ENCODE measurements at regions not wholly inside any gene's neighbourhood (a gene's known extent, or its start where the extent isn't known, plus 50 kb on each side); places are given as distances from the start of the nearest gene placed in this dataset.

DNA sequence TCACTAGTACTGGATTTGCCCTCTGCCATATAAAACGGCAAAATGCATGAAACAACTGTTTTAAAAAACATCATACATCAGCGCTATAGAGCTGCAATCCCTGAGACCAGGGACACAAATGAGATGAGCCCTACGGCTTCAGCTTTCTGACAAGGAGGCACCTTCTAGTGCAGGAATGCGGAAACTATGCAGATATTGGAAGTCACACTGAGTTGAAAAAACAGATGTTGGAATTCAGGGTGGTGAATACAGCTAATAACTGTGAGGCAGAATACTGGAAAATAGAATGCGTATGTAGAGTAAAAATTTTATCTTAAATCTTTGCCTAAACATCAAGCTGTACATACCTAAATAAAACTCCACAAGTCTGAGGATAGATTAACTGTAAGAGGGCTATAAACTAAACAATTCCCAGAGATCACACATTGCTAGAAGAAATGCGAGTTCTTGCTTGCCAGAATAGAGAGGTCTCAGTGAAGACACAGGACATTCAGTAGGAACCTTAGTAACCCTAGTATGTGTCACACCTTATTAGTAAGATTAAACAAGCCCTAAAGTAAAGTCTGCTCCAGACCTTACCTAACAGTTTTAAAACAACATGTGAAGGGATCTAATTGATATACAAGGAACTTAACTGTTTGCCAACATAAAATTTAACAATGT lies 541.4 kb upstream of the DDX18 start:
- Histone ChIP-seq H3K4me1 (ENCODE audit: low read length) (peaks cover 11% of the 10 kb centered on the region), H3K4me3 (ENCODE audit: low read length) (no peak overlapping the region), H2AFZ (ENCODE audit: low read length) (no peak overlapping the region), H4K20me1 (ENCODE audit: insufficient read depth, low read depth, low read length) (no peaks in the 10 kb centered on the region), H3K9me2 (replicated peaks; ENCODE audit: insufficient read depth, low read length) (no peaks in the 10 kb centered on the region), H3K27ac (ENCODE audit: low read length) (no peak overlapping the region), H3K4me2 (ENCODE audit: low read depth, low read length, poor library complexity, severe bottlenecking) (no peak overlapping the region), H3K9ac (ENCODE audit: low read length) (no peak overlapping the region), H3K27me3 (ENCODE audit: low read length) (no peaks in the 10 kb centered on the region), H3K79me2 (ENCODE audit: low read length) (no peaks in the 10 kb centered on the region), H3K9me3 (ENCODE audit: low read length) (no peaks in the 10 kb centered on the region), H3K36me3 (ENCODE audit: insufficient read depth, low read length) (no peaks in the 10 kb centered on the region)
- no peak for DNase-seq

DNA sequence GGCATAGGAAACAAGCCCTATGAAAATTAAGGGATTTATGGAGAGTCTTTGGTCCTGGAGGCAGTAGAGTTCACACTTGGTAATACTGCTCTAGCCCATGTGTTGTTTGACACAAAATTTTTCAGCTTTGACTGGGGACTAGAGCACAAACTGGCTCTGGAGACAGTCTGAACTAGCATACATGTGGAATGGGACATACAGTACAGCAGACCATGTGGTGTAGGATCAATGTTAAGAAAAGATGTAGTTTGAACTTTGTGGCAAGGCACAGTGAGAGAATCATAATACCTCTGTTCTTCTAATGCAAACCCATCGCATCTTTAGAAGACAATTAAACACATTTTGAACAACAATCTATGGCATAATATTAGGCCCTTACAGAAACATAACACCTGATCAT lies 521.5 kb upstream of the DDX18 start:
- no peaks in the 10 kb centered on the region for H3K27me3 ChIP-seq (ENCODE audit: low read length)
- no peaks in the 10 kb centered on the region for H3K36me3 ChIP-seq (ENCODE audit: insufficient read depth, low read length)
- no peak overlapping the region for H3K27ac ChIP-seq (ENCODE audit: low read length)
- no peaks in the 10 kb centered on the region for H3K4me1 ChIP-seq (ENCODE audit: low read length)
- no peaks in the 10 kb centered on the region for H4K20me1 ChIP-seq (ENCODE audit: insufficient read depth, low read depth, low read length)
- H2AFZ ChIP-seq (ENCODE audit: low read length), result no peak overlapping the region
- H3K4me2 ChIP-seq (ENCODE audit: low read depth, low read length, poor library complexity, severe bottlenecking), result no peak overlapping the region
- H3K4me3 ChIP-seq (ENCODE audit: low read length), result no peak overlapping the region
- H3K79me2 ChIP-seq (ENCODE audit: low read length), result no peaks in the 10 kb centered on the region
- no peaks in the 10 kb centered on the region for H3K9me2 ChIP-seq (replicated peaks; ENCODE audit: insufficient read depth, low read length)
- DNase-seq, result no peak
- no peak overlapping the region for H3K9ac ChIP-seq (ENCODE audit: low read length)
- no peaks in the 10 kb centered on the region for H3K9me3 ChIP-seq (ENCODE audit: low read length)

DNA sequence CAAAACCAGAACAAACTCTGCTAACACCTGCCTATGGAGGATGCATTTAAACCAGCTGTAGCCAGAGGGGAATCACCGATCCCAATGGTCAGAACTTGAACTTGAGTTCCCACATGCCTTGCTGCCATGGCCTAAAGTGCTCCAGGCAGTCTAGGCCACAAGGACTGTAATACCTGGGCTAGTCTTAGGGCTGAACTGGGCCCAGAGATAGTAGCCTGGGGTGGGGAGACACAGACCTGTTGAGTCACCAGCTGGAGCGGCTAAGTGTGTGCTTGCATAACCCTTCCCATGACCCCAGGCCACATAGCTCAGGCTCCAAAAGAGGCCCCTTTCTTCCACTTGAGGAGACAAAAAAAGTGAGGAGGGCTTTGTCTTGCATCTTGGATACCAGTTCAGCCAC lies 515.0 kb upstream of the DDX18 start:
- Histone ChIP-seq H3K27me3 (ENCODE audit: low read length) (no peaks in the 10 kb centered on the region), H3K79me2 (ENCODE audit: low read length) (no peaks in the 10 kb centered on the region), H3K4me3 (ENCODE audit: low read length) (no peak overlapping the region), H2AFZ (ENCODE audit: low read length) (no peak overlapping the region), H3K9me2 (replicated peaks; ENCODE audit: insufficient read depth, low read length) (no peaks in the 10 kb centered on the region), H4K20me1 (ENCODE audit: insufficient read depth, low read depth, low read length) (no peaks in the 10 kb centered on the region), H3K4me2 (ENCODE audit: low read depth, low read length, poor library complexity, severe bottlenecking) (no peak overlapping the region), H3K36me3 (ENCODE audit: insufficient read depth, low read length) (no peaks in the 10 kb centered on the region), H3K4me1 (ENCODE audit: low read length) (no peaks in the 10 kb centered on the region), H3K9ac (ENCODE audit: low read length) (no peak overlapping the region), H3K27ac (ENCODE audit: low read length) (no peak overlapping the region), H3K9me3 (ENCODE audit: low read length) (no peaks in the 10 kb centered on the region)
- no peak for DNase-seq

DNA sequence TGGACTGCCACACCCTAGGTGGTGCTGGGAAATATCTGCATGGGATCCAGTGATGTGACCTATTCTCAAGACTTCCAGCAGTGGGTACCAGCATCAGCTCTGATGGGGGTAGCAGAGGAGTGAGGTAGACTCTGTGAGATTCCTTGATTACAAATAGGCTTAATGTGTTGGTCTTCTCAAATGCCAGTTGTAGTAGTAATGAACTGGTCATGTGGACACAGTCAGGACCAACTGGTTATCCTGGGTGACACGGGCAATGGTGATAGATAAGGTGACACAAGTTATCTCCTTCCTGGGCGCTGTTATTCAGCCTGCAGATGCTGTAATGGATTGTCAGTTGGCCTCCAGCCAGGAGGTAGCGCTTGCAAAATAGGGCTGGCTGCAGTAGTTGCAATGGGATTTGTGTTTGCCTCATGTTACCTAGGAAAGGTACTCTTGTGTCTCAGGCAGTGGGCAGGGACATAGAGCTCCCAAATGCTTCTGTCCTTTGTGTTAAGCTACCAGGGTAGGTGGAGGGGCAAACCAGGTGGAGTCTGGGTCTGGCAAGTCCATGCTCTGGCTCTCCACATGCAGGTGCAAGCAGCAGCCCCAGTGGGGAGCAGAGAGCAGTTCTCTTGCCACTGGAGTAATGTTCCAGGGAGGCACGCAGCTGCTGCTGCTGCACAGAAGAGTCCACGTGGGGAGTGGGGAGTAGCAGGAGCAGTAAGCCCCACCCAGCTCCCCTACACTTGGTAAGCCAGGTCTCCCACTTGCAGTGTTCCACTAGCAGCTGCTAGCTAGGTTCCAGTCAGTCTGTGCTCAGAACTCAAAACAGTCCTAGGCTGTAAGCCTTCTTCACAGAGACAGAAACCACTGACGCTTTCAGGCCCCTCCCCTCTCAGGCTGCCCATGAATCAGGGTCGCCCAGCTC lies 505.4 kb upstream of the DDX18 start:
- Histone ChIP-seq H3K4me1 (ENCODE audit: low read length) (peaks cover 40% of the 10 kb centered on the region), H3K4me3 (ENCODE audit: low read length) (peak overlapping the region; percentile 17; the same call in 1 of the 2 replicates), H3K9ac (ENCODE audit: low read length) (peak overlapping the region; percentile 25; the same call in 1 of the 2 replicates), H3K27ac (ENCODE audit: low read length) (no peak overlapping the region; the same call in 1 of the 2 replicates), H2AFZ (ENCODE audit: low read length) (peak overlapping the region; percentile 34; the same call in 1 of the 2 replicates), H3K9me2 (replicated peaks; ENCODE audit: insufficient read depth, low read length) (no peaks in the 10 kb centered on the region), H3K36me3 (ENCODE audit: insufficient read depth, low read length) (no peaks in the 10 kb centered on the region), H3K27me3 (ENCODE audit: low read length) (no peaks in the 10 kb centered on the region), H3K4me2 (ENCODE audit: low read depth, low read length, poor library complexity, severe bottlenecking) (peak overlapping the region; percentile 49), H4K20me1 (ENCODE audit: insufficient read depth, low read depth, low read length) (no peaks in the 10 kb centered on the region), H3K9me3 (ENCODE audit: low read length) (no peaks in the 10 kb centered on the region), H3K79me2 (ENCODE audit: low read length) (no peaks in the 10 kb centered on the region)
- DNase-seq, result peak; percentile 64

DNA sequence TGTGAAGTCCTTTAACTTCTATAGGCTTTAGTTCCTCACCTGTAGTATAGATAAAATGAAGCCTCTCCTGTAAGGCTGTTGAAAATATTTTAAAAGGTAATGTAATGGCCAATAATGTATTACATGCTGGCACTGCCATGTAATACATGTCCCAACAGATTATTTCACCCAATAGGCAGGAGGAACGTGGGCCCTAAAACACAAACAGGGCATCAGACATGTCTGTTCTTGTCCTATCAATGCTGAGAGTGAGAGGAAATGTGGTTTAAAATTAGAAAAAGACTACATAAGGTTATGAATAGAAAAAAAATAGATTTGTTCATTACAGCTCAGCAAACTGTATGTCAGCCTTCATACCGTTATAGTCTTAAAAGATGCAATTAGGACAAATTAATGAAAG lies 492.7 kb upstream of the DDX18 start:
- Histone ChIP-seq H3K4me3 (ENCODE audit: low read length) (no peak overlapping the region), H3K4me1 (ENCODE audit: low read length) (peaks cover 8% of the 10 kb centered on the region; the same call in 1 of the 2 replicates), H3K9ac (ENCODE audit: low read length) (no peak overlapping the region), H3K27ac (ENCODE audit: low read length) (no peak overlapping the region), H3K9me2 (replicated peaks; ENCODE audit: insufficient read depth, low read length) (no peaks in the 10 kb centered on the region), H3K79me2 (ENCODE audit: low read length) (no peaks in the 10 kb centered on the region), H3K36me3 (ENCODE audit: insufficient read depth, low read length) (no peaks in the 10 kb centered on the region), H3K4me2 (ENCODE audit: low read depth, low read length, poor library complexity, severe bottlenecking) (no peak overlapping the region), H2AFZ (ENCODE audit: low read length) (peak overlapping the region; percentile 41; the same call in 1 of the 2 replicates), H3K9me3 (ENCODE audit: low read length) (no peaks in the 10 kb centered on the region), H4K20me1 (ENCODE audit: insufficient read depth, low read depth, low read length) (no peaks in the 10 kb centered on the region), H3K27me3 (ENCODE audit: low read length) (no peaks in the 10 kb centered on the region)
- no peak for DNase-seq

DNA sequence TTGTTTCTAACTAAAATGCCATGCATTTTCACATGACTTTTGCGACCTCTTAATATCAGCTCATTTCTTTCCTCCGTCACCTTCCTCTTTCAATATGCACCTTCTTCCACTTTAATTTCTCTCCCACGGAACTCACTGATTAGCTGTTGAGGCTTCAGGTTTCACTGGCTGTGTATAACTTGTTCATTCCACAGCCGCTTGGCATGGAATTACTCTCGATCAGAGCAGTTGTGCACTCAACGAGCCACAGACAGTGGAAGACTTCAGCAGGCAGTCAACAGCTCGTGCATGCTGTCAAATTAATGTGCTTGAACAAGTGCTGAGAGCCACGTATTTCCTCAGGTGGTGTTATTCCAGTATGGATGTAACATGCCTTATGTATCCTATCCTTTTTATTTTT lies 491.2 kb upstream of the DDX18 start:
- Histone ChIP-seq H3K4me2 (ENCODE audit: low read depth, low read length, poor library complexity, severe bottlenecking) (peak overlapping the region; percentile 43), H3K27me3 (ENCODE audit: low read length) (no peaks in the 10 kb centered on the region), H3K9me2 (replicated peaks; ENCODE audit: insufficient read depth, low read length) (no peaks in the 10 kb centered on the region), H3K27ac (ENCODE audit: low read length) (no peak overlapping the region), H3K4me3 (ENCODE audit: low read length) (peak overlapping the region; percentile 36; the same call in 1 of the 2 replicates), H3K9ac (ENCODE audit: low read length) (no peak overlapping the region), H3K36me3 (ENCODE audit: insufficient read depth, low read length) (no peaks in the 10 kb centered on the region), H4K20me1 (ENCODE audit: insufficient read depth, low read depth, low read length) (no peaks in the 10 kb centered on the region), H2AFZ (ENCODE audit: low read length) (peak overlapping the region; percentile 30; the same call in 1 of the 2 replicates), H3K79me2 (ENCODE audit: low read length) (no peaks in the 10 kb centered on the region), H3K9me3 (ENCODE audit: low read length) (no peaks in the 10 kb centered on the region), H3K4me1 (ENCODE audit: low read length) (peaks cover 8% of the 10 kb centered on the region; the same call in 1 of the 2 replicates)
- no peak for DNase-seq

DNA sequence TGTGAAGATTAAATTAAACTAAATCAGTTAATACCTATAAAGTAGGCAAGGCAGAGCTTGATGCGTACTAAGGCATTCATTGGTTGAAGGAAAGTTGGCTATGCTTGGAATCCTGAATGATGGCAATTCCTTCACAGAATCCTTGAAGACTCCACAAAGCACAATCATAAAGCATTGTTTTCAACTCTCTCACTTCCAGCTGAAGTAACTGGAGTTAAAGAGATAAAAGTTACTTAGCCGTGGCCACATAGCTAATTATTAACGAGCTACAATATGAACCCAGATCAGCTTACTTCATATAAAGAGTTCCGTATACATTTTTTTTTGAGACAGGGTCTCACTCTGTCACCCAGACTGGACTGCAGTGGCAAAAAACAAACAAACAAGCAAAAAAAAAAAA lies 483.9 kb upstream of the DDX18 start:
- H4K20me1 ChIP-seq (ENCODE audit: insufficient read depth, low read depth, low read length), result no peaks in the 10 kb centered on the region
- no peak overlapping the region for H2AFZ ChIP-seq (ENCODE audit: low read length)
- no peak for DNase-seq
- 0 out of 2 replicates have a peak, but pooled peaks cover 2% of the 10 kb centered on the region for H3K27me3 ChIP-seq (ENCODE audit: low read length)
- no peak overlapping the region for H3K27ac ChIP-seq (ENCODE audit: low read length)
- H3K9me2 ChIP-seq (replicated peaks; ENCODE audit: insufficient read depth, low read length), result no peaks in the 10 kb centered on the region
- H3K9me3 ChIP-seq (ENCODE audit: low read length), result no peaks in the 10 kb centered on the region
- no peaks in the 10 kb centered on the region for H3K4me1 ChIP-seq (ENCODE audit: low read length)
- H3K79me2 ChIP-seq (ENCODE audit: low read length), result no peaks in the 10 kb centered on the region
- no peak overlapping the region for H3K4me2 ChIP-seq (ENCODE audit: low read depth, low read length, poor library complexity, severe bottlenecking)
- no peak overlapping the region for H3K9ac ChIP-seq (ENCODE audit: low read length)
- H3K4me3 ChIP-seq (ENCODE audit: low read length), result no peak overlapping the region
- no peaks in the 10 kb centered on the region for H3K36me3 ChIP-seq (ENCODE audit: insufficient read depth, low read length)

DNA sequence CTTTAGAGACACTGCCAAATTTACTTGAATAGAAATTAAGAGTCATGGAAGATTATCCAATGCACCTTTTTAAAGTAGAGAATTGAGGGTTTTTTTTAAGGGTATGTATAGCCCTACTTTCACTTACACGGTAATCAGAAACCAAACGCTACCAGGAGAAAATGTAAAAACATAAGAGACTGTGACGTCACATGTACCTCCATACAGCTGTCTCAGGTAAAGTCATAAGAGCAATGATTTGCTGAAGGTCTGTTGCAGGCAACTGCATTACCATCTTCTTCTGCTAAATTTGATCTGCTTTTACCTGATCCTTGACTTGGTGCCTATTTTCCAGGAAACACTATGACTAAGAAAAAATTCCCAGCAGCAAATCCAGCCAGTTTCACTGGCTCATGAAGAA lies 478.5 kb upstream of the DDX18 start:
- H4K20me1 ChIP-seq (ENCODE audit: insufficient read depth, low read depth, low read length), result no peaks in the 10 kb centered on the region
- peaks cover 4% of the 10 kb centered on the region for H3K4me1 ChIP-seq (ENCODE audit: low read length)
- H3K27ac ChIP-seq (ENCODE audit: low read length), result no peak overlapping the region
- H3K9ac ChIP-seq (ENCODE audit: low read length), result no peak overlapping the region
- no peak overlapping the region for H2AFZ ChIP-seq (ENCODE audit: low read length)
- H3K4me2 ChIP-seq (ENCODE audit: low read depth, low read length, poor library complexity, severe bottlenecking), result no peak overlapping the region
- no peaks in the 10 kb centered on the region for H3K27me3 ChIP-seq (ENCODE audit: low read length)
- H3K9me2 ChIP-seq (replicated peaks; ENCODE audit: insufficient read depth, low read length), result no peaks in the 10 kb centered on the region
- no peak for DNase-seq
- no peaks in the 10 kb centered on the region for H3K9me3 ChIP-seq (ENCODE audit: low read length)
- no peaks in the 10 kb centered on the region for H3K79me2 ChIP-seq (ENCODE audit: low read length)
- no peak overlapping the region for H3K4me3 ChIP-seq (ENCODE audit: low read length)
- H3K36me3 ChIP-seq (ENCODE audit: insufficient read depth, low read length), result no peaks in the 10 kb centered on the region

Data from Karpas-422 (cell line).